ENCODE measurements at regions not wholly inside any gene's neighbourhood (a gene's known extent, or its start where the extent isn't known, plus 50 kb on each side); places are given as distances from the start of the nearest gene placed in this dataset.

- H3K4me3 ChIP-seq (ENCODE audit: low read length) = no peak overlapping the region
- no peak for DNase-seq (ENCODE audit: low read depth)
- no peak for TF ChIP-seq CTCF (conservative IDR thresholded peaks at IDR 0.05; ENCODE audit: low read length)
Observed at GRCh38 chr2:2590841-2591541, 259.9 kb upstream of the MYT1L start.

DNA sequence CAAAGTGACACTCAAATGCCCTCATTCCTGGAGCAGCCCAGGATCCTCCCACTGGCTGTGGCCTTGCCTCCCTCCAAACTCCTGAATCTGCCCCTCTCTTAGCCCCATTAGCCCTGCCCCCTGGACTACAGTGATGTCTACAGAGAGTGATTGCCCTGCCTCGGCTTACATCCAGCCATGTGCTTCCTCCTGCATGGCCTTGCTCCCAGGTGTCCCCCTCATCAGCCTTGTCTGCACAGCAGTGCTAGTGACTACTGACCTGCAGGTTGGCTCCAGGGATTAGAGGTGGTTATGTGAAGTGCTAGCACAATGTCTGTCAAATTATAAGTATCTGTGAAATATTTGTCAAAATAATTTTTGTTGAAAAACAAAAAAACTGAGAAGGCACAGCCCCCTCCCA lies 259.1 kb upstream of the MYT1L start:
- TF ChIP-seq CTCF (conservative IDR thresholded peaks at IDR 0.05; ENCODE audit: low read length) = no peak
- DNase-seq (ENCODE audit: low read depth) = no peak
- H3K4me3 ChIP-seq (ENCODE audit: low read length) = no peak overlapping the region

- no peak overlapping the region for H3K4me3 ChIP-seq (ENCODE audit: low read length)
- no peak for TF ChIP-seq CTCF (conservative IDR thresholded peaks at IDR 0.05; ENCODE audit: low read length)
- DNase-seq (ENCODE audit: low read depth) = no peak
Observed at GRCh38 chr2:2588777-2589176, 257.7 kb upstream of the MYT1L start.

DNA sequence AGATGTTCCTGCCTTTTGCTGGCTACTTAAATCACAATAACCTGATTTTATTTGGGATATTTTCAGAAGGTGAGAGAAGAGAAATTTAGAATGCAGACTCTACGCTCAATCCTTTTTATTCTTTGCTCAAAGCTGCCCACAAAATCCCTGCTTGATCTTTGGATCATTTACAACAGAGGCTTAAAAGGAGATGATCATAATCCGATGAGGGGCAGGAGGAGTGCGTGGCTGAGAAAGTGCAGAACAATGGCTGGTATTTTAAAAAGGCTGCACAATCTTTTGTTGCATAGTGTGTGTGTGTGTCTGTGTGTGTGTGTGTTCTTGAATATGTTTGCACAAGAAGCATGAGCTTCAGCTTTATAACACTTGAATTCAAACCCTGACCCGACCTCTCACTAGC lies 256.3 kb upstream of the MYT1L start:
- no peak overlapping the region for H3K4me3 ChIP-seq (ENCODE audit: low read length)
- no peak for DNase-seq (ENCODE audit: low read depth)
- no peak for TF ChIP-seq CTCF (conservative IDR thresholded peaks at IDR 0.05; ENCODE audit: low read length)

- DNase-seq (ENCODE audit: low read depth) = no peak
- H3K4me3 ChIP-seq (ENCODE audit: low read length) = no peak overlapping the region
- no peak for TF ChIP-seq CTCF (conservative IDR thresholded peaks at IDR 0.05; ENCODE audit: low read length)
Observed at GRCh38 chr2:2586931-2587330, 255.9 kb upstream of the MYT1L start.

GRCh38 chr2:2586068-2586776 lies 255.1 kb upstream of the MYT1L start:
- TF ChIP-seq CTCF (conservative IDR thresholded peaks at IDR 0.05; ENCODE audit: low read length) = no peak
- H3K4me3 ChIP-seq (ENCODE audit: low read length) = no peak overlapping the region
- no peak for DNase-seq (ENCODE audit: low read depth)

- no peak for TF ChIP-seq CTCF (conservative IDR thresholded peaks at IDR 0.05; ENCODE audit: low read length)
- no peak overlapping the region for H3K4me3 ChIP-seq (ENCODE audit: low read length)
- DNase-seq (ENCODE audit: low read depth) = no peak
Observed at GRCh38 chr2:2582998-2583545, 252.0 kb upstream of the MYT1L start.

All from AG10803 (cell line).